Keratinocyte (primary cell): ENCODE measurements at regions not wholly inside any gene's neighbourhood (a gene's known extent, or its start where the extent isn't known, plus 50 kb on each side); places are given as distances from the start of the nearest gene placed in this dataset.

ENCODE experiments used
- DNase-seq: peaks from one replicate; pipeline ENCODE4 v3.0.0-alpha.2; 2011; ENCODE audit warnings: low read depth, missing footprints, low spot score
- FAIRE-seq: peaks from 2 replicates; lab custom pipeline; 2011; peaks lifted over from hg19 to GRCh38; lab: Jason Lieb, UNC
- H2AFZ ChIP-seq: 2 replicates; pipeline ENCODE4 v1.6.0; 2012; ENCODE audit warnings: low read length, control low read depth, inconsistent platforms; ENCODE audit not compliant: control insufficient read depth
- H3K27ac ChIP-seq: 2 replicates; pipeline ENCODE4 v1.5.1; 2011; ENCODE audit warnings: low read length; ENCODE audit not compliant: control insufficient read depth, insufficient read depth
- H3K27me3 ChIP-seq: 3 replicates; pipeline ENCODE4 v1.6.0; 2011; ENCODE audit warnings: low read length; ENCODE audit not compliant: control insufficient read depth, insufficient read depth; ENCODE audit errors: extremely low read depth
- H3K36me3 ChIP-seq, 2 experiments: 2 replicates in 1 of 2; 3 replicates in 1 of 2; pipeline ENCODE4 v1.5.1; 2011; ENCODE audit warnings: low read length in 2 of 2, mild to moderate bottlenecking in 1 of 2; ENCODE audit not compliant: control insufficient read depth in 2 of 2, insufficient read depth in 2 of 2; ENCODE audit errors: extremely low read depth in 1 of 2
- H3K4me1 ChIP-seq: 3 replicates; pipeline ENCODE4 v1.5.1; 2011; ENCODE audit warnings: low read length; ENCODE audit not compliant: control insufficient read depth, insufficient read depth; ENCODE audit errors: extremely low read depth
- H3K4me2 ChIP-seq: 3 replicates; pipeline ENCODE4 v1.6.0; 2011; ENCODE audit warnings: low read depth, low read length; ENCODE audit not compliant: control insufficient read depth, insufficient read depth; ENCODE audit errors: extremely low read depth
- H3K4me3 ChIP-seq, 3 experiments: fragments of 200-600 bp in 1 of 3; sonication (generic) in 1 of 3; 2 replicates in 2 of 3; 3 replicates in 1 of 3; pipeline ENCODE4 v1.5.1; 2011 to 2016; ENCODE audit warnings: low read length in 3 of 3, mild to moderate bottlenecking in 3 of 3, control low read depth in 2 of 3, inconsistent platforms in 1 of 3, low read depth in 1 of 3, mixed read lengths in 1 of 3, mixed run types in 1 of 3, moderate library complexity in 1 of 3; ENCODE audit not compliant: control insufficient read depth in 2 of 3, insufficient read depth in 2 of 3; ENCODE audit errors: extremely low read depth in 1 of 3
- H3K79me2 ChIP-seq: 2 replicates; pipeline ENCODE4 v1.6.0; 2012; ENCODE audit warnings: low read length; ENCODE audit not compliant: control insufficient read depth, insufficient read depth
- H3K9ac ChIP-seq: 3 replicates; pipeline ENCODE4 v1.6.0; 2011; ENCODE audit warnings: low read length; ENCODE audit not compliant: control insufficient read depth, insufficient read depth; ENCODE audit errors: extremely low read depth
- H3K9me1 ChIP-seq: 3 replicates; pipeline ENCODE4 v1.6.0; 2011; ENCODE audit warnings: low read length; ENCODE audit not compliant: control insufficient read depth, insufficient read depth; ENCODE audit errors: extremely low read depth
- H3K9me3 ChIP-seq: 2 replicates; pipeline ENCODE4 v1.5.1; 2012; ENCODE audit warnings: low read depth, low read length; ENCODE audit not compliant: control insufficient read depth
- H4K20me1 ChIP-seq: 3 replicates; pipeline ENCODE4 v1.6.0; 2011; ENCODE audit warnings: low read length; ENCODE audit not compliant: control insufficient read depth, insufficient read depth; ENCODE audit errors: extremely low read depth
- CTCF ChIP-seq, 3 experiments: IDR thresholded peaks in 1 of 3; conservative IDR thresholded peaks in 1 of 3; optimal IDR thresholded peaks in 1 of 3; 2 replicates in 2 of 3; 3 replicates in 1 of 3; pipeline versions ENCODE3 to v1.5.1; 2011; ENCODE audit warnings: low read length in 3 of 3, mild to moderate bottlenecking in 3 of 3, moderate library complexity in 2 of 3, control low read depth in 1 of 3, inconsistent platforms in 1 of 3; ENCODE audit not compliant: insufficient read depth in 2 of 3; ENCODE audit errors: extremely low read depth in 1 of 3
- EZH2 ChIP-seq: IDR thresholded peaks from one replicate; pipeline ENCODE4 v1.6.1; 2012; ENCODE audit warnings: inconsistent platforms, mild to moderate bottlenecking, low read length, moderate library complexity
- dilution Hi-C: fragments of 300-500 bp; cut with MboI; formaldehyde crosslinking; loops from one replicate; pipeline ENCODE4 v1.7.0; 2020; ENCODE audit warnings: low sequenced_read_pairs; ENCODE audit not compliant: extremely low pct_ligation_motif_present

GRCh38 chr16:65278874-65279273 lies 157.0 kb upstream of the CDH11 start:
- TF ChIP-seq CTCF (optimal IDR thresholded peaks at IDR 0.05 in 1 of 3, IDR thresholded peaks at IDR 0.05 in 1 of 3, conservative IDR thresholded peaks at IDR 0.05 in 1 of 3; ENCODE audit: extremely low read depth in 1 of 3, insufficient read depth in 2 of 3, low read length in 3 of 3) (no peak), EZH2 (no peak)
- H3K9me1 ChIP-seq, result no peaks in the 10 kb centered on the region
- no peaks in the 10 kb centered on the region for H4K20me1 ChIP-seq
- H3K27me3 ChIP-seq, result no peaks in the 10 kb centered on the region
- DNase-seq (no peak), FAIRE-seq (no peak)
- no peak overlapping the region for H2AFZ ChIP-seq
- dilution Hi-C loops, result no loop called here
- H3K4me1 ChIP-seq, result peaks cover 4% of the 10 kb centered on the region
- H3K27ac ChIP-seq, result no peak overlapping the region
- H3K4me2 ChIP-seq, result no peak overlapping the region
- H3K36me3 ChIP-seq, result no peaks in the 10 kb centered on the region
- no peak overlapping the region for H3K9ac ChIP-seq
- no peak overlapping the region for H3K4me3 ChIP-seq
- H3K79me2 ChIP-seq, result no peaks in the 10 kb centered on the region
- no peaks in the 10 kb centered on the region for H3K9me3 ChIP-seq

GRCh38 chr16:65274566-65274965 lies 152.7 kb upstream of the CDH11 start:
- H3K9me3 ChIP-seq, result no peaks in the 10 kb centered on the region
- dilution Hi-C loops, result no loop called here
- no peak for DNase-seq
- peak; percentile 86 for FAIRE-seq
- no peak overlapping the region for H3K4me3 ChIP-seq
- H3K4me2 ChIP-seq, result no peak overlapping the region
- H3K79me2 ChIP-seq, result no peaks in the 10 kb centered on the region
- TF ChIP-seq EZH2, result no peak
- peak in 1 of 3 experiments; percentile 7 for TF ChIP-seq CTCF (optimal IDR thresholded peaks at IDR 0.05 in 1 of 3, IDR thresholded peaks at IDR 0.05 in 1 of 3, conservative IDR thresholded peaks at IDR 0.05 in 1 of 3; ENCODE audit: extremely low read depth in 1 of 3, insufficient read depth in 2 of 3, low read length in 3 of 3)
- no peaks in the 10 kb centered on the region for H3K27me3 ChIP-seq
- H4K20me1 ChIP-seq, result no peaks in the 10 kb centered on the region
- H3K9me1 ChIP-seq, result no peaks in the 10 kb centered on the region
- peak overlapping the region; percentile 68 for H3K27ac ChIP-seq
- H3K9ac ChIP-seq, result peak overlapping the region; percentile 6
- H3K4me1 ChIP-seq, result peaks cover 4% of the 10 kb centered on the region
- peak overlapping the region; percentile 33 for H2AFZ ChIP-seq
- H3K36me3 ChIP-seq, result no peaks in the 10 kb centered on the region
